ENCODE measurements at regions not wholly inside any gene's neighbourhood (a gene's known extent, or its start where the extent isn't known, plus 50 kb on each side); places are given as distances from the start of the nearest gene placed in this dataset.
A peak's percentile ranks its signal among the peaks of the same experiment; 100 is the strongest.

DNA sequence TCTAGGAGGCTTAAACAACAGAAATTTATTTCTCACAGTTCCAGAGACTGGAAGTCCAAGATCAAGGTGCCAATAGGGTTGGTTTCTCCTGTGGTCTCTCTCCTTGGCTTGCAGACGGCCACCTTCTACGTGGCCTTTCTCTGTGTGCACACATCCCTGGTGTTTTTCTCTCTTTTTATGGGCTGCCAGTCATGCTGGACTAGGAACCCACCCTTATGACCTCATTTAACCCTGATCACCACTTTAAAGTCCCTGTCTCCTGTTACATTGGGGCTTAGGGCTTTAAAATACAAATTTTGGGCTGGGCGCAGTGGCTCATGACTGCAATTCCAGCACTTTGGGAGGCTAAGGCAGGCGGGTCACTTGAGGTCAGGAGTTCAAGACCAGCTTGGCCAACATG, 157.1 kb downstream of the TLE1 start:
- no peak for DNase-seq (ENCODE audit: low spot score)

DNA sequence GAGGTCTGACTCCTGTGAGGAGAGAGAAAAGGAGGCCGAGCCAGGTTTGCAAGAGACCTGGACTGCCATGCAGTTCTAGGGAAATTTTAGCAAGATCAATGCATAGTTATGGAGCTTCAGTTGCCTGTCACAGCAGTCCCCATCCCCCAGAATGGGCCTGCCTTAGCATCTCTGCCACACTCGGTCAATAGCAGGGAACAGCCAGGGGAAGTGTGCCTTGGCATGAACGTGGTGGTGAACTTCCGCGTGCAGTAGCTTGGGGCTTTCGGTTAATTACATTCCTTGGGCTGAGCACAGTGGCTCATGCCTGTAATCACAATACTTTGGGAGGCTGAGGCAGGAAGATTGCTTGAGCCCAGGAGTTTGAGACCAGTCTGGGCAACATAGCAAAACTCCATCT, 157.8 kb downstream of the TLE1 start:
- DNase-seq (ENCODE audit: low spot score) = no peak

DNA sequence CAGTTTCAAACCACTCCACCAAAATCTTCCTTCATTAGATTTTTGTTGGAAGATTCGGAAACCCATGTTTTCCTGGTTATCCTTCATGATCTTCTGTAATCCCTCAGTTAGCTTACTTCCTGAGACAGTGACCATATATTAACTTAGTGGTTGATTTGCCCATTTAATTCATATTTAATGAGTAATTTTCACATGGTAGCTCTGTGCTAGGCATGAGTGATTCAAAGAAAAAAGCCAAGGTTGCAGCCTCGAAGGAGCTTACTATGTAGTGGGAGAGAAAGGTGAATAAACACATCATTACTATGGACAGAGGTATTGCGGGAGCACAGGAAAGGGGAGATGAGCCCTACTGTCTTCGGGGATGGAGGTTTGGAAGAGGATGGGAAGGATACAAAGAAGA, 158.5 kb downstream of the TLE1 start:
- no peak for DNase-seq (ENCODE audit: low spot score)

DNA sequence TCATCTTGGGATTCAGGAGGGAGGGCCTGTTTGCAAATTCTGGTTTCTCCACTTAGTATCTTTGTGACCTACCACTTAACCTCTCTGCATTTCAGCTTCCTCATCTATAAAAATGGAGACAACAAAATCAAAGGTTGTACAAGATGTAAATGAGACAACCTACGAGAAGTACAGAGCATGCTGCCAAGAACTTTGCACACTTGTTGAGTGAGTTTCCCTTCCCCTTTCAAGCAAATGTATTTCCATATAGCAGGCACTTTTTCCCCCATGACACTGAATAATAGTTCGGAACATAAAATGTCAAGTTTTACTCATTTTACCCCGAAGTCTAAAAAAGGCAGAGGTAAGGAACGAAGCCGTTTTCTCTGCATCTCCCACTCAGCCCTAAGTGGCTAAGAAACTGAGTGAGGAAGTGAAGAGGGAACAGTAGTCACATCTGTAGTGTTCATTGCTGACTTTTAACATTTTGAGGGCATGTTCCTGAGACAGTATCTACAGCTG, 159.0 kb downstream of the TLE1 start:
- no peak for DNase-seq (ENCODE audit: low spot score)

DNA sequence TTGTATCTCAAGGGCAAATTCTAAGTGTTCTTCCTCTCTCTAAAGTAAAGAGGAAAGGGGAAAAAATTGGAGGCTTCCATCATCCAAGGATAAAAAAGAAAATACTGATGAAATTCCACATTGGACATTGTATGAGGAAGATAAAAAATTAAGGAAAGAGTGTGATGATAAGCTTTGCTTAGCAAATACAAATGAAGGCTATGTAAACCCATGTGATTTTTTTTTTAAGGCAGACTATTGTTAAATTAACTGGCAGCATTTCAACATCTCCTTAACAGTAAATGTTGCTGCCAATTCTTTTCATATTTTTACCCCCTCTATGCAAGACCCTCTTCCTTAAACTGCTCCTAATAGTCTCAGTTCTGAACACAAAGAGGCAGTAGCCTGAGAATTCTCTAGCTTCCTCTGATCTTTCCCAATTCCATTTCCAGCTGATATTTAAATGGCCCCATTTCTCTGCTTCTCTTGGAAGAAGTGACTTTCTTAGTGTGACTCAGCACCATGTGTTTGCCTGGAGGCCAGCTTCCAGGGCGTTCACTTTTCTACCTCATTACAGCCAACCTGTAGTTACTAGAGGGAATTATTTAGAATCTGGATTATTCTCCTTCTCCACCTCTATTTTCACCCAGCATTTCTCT, 159.7 kb downstream of the TLE1 start:
- DNase-seq (ENCODE audit: low spot score) = peak; percentile 34

DNA sequence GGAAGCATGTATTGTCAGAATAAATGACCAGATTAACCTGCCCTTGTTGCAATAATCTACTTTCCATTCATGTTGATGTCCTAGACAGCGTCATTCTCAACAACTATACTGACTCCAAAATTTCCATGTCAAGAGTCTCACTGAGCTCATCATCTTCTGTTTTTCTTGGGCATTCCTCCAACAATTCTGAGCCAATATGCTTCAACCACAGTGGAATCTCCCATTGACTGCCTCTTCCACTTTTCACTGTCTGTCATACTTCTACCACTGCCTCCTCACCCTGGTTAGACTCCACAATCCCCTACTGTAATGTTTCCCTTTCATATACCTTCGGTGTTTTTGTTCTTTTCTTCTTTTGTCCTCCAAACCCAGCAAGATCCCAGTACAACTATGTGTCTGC, 162.8 kb downstream of the TLE1 start:
- peak; percentile 58 for DNase-seq (ENCODE audit: low spot score)

DNA sequence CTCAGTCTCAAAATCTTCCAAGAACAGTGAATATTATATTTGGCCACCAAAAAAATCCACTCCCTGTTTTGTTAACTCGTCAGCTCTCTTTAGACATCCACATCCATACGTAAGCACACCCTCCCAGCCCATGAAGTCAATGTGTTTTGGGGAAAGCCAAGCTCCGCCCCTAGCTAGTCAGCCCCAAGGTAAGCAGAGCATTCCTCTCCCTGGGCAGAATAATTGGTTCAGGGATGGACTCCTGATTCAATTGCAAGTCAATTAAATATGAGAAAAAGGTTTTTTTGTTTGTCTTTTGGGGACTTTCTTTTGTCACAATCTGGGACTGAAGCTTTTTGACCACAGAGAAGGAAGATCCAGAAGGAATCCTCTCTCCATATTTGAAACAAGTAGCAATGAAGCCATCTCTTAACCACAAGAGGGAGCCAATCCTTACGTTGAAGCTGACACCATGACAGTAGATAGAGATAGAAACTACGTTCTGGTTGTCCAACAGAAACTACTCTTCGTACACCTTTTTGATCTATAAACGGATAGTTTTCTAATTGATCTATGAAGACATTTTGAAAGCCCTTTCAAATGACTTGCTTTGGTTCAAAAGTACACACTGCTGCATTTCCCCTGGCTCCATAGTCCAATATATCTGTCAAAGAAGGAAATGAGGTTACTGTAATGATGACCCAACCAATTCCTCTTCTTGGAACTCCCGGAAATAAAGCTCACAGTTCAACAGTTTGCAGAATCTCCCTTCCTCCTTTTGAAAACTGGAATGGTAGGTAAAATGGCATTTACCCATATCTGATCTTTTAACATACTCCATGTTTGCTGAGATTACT, 166.4 kb downstream of the TLE1 start:
- DNase-seq (ENCODE audit: low spot score) = peak; percentile 66

DNA sequence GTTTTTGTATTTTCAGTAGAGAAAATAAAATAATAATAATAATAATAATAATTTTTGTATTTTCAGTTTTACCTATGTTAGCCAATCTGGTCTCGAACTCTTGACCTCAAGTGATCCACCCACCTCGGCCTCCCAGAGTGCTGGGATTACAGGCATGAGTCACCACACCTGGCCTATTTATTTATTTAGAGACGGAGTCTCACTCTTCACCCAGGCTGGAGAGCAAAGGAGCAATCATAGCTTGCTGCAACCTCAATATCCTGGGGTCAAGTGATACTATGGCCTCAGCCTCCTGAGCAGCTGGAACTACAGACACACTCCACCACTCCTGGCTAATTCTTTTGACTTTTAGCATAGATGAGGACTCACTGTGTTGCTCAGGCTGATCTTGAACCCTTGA, 167.5 kb downstream of the TLE1 start:
- no peak for DNase-seq (ENCODE audit: low spot score)

DNA sequence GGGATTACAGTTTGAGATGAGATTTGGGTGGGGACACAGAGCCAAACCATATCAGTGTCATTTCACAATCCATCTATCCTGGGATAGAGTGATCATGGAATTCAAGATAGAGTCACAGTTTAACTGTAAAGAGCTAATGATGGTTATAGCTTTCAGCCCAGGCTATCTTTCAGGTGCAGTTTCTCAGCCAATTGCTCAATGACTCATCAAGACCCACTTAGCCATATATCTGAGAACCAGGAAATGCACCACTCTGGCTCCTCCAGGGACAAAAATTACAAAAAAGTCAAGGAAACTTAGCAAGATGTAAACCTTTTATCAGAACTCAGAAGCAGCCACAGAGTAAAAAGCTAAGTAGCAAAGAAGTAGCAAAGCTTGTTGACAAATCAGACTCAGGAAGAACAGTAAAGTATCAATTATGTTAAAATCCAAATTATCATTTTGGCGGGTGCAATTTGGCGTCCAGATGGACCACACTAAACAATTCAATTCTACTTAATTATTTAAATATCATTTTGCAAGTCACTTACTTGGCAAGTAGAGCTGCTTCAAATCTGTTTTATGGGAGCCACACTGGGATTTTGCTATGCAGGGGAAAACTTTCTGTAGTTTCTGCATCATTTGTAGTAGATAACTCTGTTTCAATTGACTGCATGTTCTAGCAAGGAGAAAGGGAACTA, 169.4 kb downstream of the TLE1 start:
- DNase-seq (ENCODE audit: low spot score) = no peak

DNA sequence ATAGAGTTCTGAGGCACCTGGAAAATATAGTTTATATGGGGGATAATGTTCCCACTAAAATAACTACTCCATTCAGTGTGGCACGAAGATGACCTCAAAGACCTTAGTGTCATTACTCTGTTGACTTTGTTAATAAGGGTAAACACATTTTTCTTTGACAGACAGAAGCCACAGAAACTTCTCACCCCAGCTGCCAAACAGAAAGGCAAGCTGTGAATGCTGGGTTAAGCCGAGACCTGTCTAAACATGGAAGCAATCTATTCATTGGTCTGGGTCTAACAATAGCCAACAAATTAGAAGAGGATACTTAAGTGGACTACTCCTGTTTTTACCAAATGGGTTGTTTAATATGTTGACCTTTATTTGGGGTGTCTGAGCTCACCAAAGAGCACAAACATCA, 171.4 kb downstream of the TLE1 start:
- no peak for DNase-seq (ENCODE audit: low spot score)

DNA sequence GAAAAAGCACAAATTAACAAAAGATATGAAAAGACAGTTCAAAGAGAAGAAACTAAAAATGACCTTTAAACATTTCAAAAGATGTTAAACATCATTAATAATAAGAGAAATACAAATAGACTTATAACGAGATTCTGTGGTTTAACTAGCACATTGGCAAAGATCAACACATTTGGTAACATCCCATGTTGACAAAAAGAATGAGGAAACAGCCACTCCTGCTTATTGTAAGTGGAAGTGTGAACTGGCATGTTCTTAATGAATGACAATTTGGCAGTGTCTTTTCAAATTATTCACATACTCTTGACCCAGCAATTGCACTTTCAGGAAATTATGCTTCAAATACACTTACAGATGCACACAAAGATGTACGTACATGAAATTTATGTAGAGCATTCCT, 176.3 kb downstream of the TLE1 start:
- DNase-seq (ENCODE audit: low spot score) = no peak

DNA sequence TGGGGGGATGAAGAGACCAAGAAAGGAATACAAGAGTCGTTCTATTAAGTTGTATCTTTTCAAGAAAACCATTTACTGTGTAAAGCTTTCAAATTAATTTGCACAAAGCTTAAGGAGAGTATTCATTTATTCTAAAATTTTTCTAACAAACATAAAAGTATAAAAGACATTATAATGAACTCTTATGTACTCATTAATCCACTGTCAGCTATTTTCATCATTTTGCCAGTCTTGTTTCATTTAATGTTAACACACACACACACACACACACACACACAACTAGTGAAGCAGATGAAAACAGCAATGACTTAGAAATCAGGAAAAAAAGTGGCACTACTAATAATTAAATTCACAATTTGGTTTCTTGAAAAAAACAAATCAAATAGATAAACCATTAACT, 176.7 kb downstream of the TLE1 start:
- DNase-seq (ENCODE audit: low spot score) = no peak

DNA sequence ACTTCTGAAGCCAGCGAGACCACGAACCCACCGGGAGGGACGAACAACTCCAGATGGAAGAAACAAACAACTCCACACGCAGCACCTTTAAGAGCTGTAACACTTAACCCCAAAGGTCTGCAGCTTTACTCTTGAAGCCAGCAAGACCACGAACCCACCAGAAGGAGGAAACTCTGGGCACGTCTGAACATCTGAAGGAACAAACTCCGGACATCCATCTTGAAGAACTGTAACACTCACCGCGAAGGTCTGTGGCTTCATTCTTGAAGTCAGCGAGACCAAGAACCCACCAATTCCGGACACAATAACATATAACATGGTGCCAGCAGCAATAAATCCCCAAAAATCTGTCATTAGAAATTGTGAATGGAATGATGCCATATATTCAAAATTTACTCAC, 180.9 kb downstream of the TLE1 start:
- DNase-seq (ENCODE audit: low spot score) = no peak

DNA sequence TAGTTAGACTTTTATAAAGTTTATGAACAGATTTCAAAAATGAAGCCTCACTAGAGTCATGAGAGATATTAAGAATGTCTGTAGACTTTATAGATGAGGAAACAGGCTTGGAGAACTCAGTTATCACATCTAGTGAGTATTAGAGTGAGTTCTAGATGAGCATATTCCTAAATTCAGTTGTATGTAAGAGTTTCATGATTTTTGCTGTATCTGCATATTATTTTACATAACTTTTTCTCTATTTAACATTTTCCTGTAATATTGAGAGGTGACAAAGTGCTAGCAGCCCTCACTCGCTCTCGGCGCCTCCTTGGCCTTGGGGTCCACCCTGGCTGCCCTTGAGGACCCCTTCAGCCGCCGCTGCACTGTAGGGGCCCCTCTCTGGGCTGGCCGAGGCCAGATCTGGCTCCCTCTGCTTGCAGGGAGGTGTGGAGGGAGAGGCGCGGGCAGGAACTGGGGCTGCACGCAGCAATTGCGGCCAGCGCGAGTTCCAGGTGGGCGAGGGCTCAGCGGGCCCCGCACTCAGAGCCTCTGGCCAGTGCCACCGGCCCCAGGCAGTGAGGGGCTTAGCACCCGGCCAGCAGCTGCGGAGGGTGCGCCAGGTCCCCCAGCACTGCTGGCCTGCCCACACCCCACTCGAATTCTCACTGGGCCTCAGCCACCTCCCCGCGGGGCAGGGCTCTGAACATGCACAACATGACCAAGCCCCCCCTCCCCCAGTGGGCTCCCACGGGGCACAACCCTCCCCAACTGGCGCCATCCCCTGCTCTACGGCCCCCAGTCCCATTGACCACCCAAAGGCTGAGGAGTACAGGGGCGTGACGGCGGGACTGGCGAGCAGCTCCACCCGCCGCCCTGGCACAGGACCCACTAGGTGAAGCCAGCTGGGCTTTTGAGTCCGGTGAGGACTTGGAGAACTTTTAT, 182.1 kb downstream of the TLE1 start:
- DNase-seq (ENCODE audit: low spot score) = no peak

DNA sequence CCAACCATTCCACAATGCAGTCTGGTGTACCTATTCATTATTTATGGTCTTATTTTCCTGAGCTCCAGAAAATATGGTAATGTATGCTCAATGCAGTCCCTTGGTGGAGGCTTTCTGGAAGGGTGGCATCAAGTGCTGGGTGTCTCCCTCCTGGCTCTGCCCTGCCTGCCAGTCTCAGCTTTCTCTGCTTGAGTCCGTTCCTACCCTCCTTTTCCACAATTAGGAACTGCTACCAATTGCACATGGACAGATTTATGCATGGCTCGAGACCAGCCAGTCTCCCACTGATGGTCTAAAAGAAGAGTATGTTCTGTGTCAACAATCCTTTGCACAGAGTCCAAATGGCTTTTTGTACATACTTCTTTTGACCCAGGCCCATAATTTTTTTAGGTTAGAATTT, 189.8 kb downstream of the TLE1 start:
- DNase-seq (ENCODE audit: low spot score) = no peak

DNA sequence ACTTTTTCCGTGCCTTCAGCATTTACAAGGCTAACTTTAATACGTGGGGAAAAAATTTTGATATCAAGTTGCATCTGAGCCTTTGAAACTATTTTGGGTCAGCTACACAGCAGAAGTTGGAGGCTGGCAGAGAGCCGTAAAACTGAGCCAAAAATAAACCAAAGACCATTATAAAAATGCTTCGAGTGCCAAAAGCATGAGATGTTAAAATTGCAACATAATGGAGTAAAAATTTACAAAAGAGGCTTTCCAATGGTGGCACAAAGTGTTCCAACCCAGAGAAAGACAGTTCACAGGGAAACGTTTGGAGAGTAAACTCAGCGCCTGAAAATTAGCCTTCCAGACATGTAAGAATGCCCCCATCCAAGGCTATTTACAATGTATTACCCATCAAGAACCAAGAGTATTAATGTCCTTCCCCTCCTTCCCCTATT, 190.3 kb downstream of the TLE1 start:
- DNase-seq (ENCODE audit: low spot score) = peak; percentile 65

DNA sequence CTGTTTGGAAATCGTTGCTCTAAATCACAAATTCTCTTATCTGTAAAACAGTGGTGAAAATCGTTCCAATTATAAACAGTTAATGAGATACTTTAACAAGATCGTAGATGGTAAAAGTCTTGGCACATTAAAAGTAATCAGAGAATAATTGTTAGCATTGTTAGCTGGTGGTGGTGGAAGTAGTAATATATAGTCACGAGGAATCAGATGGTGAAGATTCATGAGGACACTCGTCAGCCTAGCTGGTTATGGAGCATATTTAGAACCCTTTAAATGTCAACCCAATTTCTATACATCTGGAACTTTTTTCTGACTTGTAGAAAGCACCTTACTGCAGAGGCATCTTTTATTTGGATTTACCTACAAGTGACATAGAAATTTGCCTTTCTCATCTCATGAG, 190.8 kb downstream of the TLE1 start:
- DNase-seq (ENCODE audit: low spot score) = no peak

DNA sequence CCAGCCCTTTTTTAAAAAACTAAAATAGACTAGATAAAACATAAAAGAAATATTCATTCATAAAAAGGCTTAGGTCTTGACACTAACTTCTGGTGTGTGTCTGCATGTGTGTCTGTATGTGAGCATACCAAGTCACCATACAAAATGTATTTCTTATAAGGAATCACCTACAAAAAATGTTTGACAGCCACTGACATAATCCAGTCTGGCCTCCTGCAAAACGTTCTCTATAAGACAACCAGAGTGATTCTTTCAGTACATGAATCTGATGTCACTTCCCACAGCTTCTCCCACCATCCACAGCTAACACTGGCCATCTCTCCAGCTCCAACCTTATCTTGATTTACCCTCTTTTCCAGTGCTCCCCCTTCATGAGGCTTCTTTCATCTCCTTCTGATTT, 192.3 kb downstream of the TLE1 start:
- DNase-seq (ENCODE audit: low spot score) = no peak

DNA sequence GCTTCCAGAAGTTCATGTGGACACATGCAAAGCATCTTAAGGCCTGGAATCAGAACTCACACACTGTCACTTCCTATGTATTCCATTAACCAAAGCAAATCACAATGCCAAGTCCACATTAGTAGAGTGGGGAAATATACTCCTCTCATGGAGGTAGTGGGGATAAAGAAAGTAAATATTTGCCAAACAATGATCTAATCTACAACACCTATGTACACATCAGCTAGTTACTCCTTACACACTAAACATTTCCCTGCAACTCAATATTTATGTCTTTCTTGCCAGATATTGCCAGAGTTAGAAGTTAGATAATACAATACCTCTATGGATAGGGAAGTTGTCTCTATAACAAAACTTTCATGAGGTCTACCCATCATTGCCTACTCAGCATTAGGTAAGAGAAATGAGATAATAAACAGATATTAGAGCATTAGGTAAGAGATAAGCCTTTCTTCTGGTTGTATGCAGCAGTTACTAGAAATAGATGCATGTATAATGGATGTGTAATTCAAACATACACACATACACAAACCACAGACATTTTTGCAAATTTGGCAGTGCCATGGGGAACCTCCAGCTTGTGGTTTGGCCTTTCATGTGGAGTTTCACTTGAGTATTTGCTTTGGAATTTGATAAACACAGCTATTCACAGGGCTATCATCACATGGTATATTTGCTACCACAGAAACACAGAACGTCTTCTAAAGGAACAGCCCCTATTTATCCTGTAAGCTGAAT, 196.5 kb downstream of the TLE1 start:
- peak; percentile 86 for DNase-seq (ENCODE audit: low spot score)

DNA sequence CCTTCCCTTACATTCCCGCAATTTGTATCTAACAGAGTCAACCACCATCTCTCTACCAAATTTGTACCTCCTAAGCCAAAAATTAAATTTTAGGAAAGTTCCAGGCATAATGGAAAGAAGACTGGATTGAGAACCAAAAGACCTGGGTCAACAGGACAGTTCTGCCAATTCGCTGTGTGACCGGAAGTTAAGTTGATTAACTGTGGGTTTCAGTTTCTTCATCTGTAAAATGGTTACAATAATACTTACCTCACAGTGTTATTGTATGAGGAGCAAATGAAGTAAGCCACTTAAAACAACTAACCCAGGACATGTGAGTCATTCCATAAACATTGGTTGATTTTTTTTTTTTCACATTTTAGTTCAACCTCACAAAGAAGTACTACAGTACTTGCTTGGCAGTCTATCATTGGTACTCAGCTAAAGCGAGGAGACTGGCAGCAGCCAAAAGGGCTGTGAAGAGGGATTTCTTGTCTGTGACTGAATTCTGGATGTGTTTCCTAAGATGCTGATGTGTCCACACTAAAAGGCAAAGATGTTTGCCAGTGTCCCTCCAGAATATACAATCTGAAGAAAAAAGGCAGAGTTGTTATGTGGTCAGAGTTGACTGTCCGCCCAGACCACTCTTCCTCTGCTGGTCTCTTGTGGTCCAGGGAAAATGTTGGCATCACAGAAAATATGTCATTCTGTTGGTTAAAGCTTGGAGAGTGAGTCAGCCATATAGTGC, 198.6 kb downstream of the TLE1 start:
- peak; percentile 64 for DNase-seq (ENCODE audit: low spot score)

DNA sequence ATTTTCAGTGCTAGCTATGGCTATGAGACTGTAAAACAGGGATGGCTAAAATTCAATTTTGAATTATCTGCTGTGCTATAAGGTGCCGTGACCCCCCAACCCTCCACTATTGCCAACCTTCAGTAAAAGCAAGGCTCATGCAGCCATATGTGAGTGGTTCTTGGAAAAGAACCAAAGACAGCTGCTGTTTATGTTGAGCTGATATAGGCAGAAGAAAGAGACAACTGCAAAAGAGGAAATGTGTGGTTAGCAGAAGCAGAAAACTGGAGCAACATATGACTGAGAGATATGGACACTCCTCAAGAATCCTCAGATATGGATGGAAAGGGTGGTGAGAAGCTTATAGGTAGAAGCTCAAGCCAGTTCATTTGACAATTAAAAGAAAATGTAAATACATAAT, 200.3 kb downstream of the TLE1 start:
- DNase-seq (ENCODE audit: low spot score) = no peak

All from AG08395 (cell line).